ENCODE measurements at regions not wholly inside any gene's neighbourhood (a gene's known extent, or its start where the extent isn't known, plus 50 kb on each side); places are given as distances from the start of the nearest gene placed in this dataset.

- TF ChIP-seq CTCF (IDR thresholded peaks at IDR 0.05; ENCODE audit: low read length) (no peak), EZH2 (IDR thresholded peaks at IDR 0.05; ENCODE audit: borderline replicate concordance, low read length) (no peak)
Observed at GRCh38 chr3:70882104-70882503, 569.7 kb upstream of the MDFIC2 start.

All from OCI-LY1 (cell line).